Amniotic epithelial cell (primary cell): ENCODE measurements at regions not wholly inside any gene's neighbourhood (a gene's known extent, or its start where the extent isn't known, plus 50 kb on each side); places are given as distances from the start of the nearest gene placed in this dataset.
"Not testable (repeated sequence)": the region's sequence is repeated elsewhere in the genome, so short reads cannot be mapped to it uniquely, and the experiment has no call there.

Experiments used
- DNase-seq: peaks from one replicate; pipeline ENCODE4 v3.0.0-alpha.2; 2010; ENCODE audit warnings: low read depth

DNA sequence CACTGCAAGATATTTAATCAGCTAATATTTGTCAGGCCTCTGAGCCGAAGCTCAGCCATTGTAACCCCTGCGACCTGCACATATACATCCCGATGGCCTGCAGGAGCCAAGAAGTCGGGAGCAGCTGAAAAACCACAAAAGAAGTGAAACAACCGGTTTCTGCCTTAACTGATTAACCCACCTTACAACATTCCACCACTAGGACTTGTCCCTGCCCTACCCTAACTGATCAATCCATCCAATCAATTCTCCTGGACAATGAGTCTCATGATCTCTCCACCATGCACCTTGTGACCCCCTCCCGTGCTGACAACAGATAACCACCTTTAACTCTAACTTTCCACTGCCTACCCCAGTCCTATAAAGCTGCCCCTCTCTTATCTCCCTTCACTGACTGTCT, 945.4 kb upstream of the GYPC start:
- DNase-seq = no peak

- no peak for DNase-seq
These were observed 944.9 kb upstream of the GYPC start for GRCh38 chr2:125711075-125711474.

DNA sequence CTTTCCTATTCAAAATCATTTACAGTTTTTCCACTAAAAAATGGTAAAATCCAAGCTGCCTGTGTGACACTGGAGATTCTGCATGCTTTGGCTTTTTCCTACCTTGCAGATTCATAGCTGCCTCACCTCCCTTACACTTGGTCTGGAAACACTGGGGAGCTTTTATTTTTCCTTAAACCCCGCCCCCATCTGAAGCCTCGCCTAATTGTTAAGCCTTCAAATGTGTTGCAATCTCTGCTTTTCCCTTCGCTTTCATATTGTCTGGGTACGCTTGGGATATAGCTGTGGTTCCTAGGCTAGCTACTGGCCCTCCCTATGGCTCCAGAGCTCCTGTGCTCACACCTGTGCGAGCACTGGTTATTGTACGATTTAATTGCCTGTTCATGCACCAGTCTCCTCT, 942.4 kb upstream of the GYPC start:
- DNase-seq = no peak

- no peak for DNase-seq
These were observed 934.8 kb upstream of the GYPC start for GRCh38 chr2:125721072-125721721.

- no peak for DNase-seq
These were observed 925.0 kb upstream of the GYPC start for GRCh38 chr2:125730921-125731320.

GRCh38 chr2:125736306-125736705, 919.7 kb upstream of the GYPC start:
- DNase-seq = no peak

GRCh38 chr2:125745514-125745913, 910.4 kb upstream of the GYPC start:
- DNase-seq = no peak

GRCh38 chr2:125746321-125747164, 909.4 kb upstream of the GYPC start:
- no peak for DNase-seq

GRCh38 chr2:125747165-125747425, 908.9 kb upstream of the GYPC start:
- DNase-seq = no peak

DNA sequence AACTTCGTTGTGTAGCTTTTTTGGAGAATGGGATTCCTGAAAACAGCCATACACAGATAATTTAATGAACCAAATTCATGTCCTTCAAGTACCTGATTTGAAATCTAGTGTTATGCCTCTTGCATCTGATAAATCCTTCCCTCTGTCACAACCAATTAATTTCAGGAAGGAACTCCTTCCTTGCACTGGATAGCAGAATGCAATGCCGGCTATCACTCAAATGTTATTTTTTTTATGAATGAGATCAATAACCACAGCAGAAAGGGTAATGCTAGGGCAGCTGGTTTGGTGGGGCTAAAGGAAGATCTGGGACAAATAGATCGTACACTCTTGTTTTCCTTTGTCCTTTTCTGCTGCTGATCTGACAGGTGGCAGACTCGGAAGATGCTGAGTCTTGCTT, 899.5 kb upstream of the GYPC start:
- DNase-seq = no peak

- DNase-seq = no peak
These were observed 859.2 kb upstream of the GYPC start for GRCh38 chr2:125796784-125797183.

DNA sequence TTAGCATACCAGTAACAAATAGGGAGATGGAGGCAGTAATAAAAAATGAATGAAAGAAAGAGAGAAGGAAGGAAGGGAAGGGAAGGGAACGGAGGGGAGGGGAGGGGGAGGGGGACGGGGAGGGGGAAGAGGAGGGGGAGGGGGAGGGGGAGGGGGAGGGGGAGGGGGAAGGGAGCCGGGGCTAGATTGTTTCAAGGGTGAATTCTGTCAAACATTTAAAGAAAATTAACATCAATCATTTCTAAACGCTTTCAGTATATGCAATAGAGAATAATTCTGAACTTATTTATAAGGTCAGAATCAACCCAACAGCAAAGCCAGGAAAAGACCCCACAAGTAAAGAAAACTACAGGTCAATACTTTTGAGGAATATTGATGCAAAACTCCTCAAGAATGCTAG, 858.8 kb upstream of the GYPC start:
- DNase-seq = no peak

GRCh38 chr2:125822746-125823145, 833.2 kb upstream of the GYPC start:
- DNase-seq = no peak

DNA sequence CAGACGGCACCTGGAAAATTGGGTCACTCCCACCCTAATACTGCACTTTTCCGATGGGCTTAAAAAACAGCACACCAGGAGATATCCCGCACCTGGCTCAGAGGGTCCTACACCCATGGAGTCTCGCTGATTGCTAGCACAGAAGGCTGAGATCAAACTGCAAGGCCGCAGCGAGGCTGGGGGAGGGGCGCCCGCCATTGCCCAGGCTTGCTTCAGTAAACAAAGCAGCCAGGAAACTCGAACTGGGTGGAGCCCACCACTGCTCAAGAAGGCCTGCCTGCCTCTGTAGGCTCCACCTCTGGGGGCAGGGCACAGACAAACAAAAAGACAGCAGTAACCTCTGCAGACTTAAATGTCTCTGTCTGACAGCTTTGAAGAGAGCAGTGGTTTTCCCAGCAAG, 830.2 kb upstream of the GYPC start:
- DNase-seq = not testable (repeated sequence)

GRCh38 chr2:125837128-125837527, 818.8 kb upstream of the GYPC start:
- no peak for DNase-seq

GRCh38 chr2:125837611-125838010, 818.3 kb upstream of the GYPC start:
- no peak for DNase-seq

GRCh38 chr2:125839945-125840344, 816.0 kb upstream of the GYPC start:
- no peak for DNase-seq

DNA sequence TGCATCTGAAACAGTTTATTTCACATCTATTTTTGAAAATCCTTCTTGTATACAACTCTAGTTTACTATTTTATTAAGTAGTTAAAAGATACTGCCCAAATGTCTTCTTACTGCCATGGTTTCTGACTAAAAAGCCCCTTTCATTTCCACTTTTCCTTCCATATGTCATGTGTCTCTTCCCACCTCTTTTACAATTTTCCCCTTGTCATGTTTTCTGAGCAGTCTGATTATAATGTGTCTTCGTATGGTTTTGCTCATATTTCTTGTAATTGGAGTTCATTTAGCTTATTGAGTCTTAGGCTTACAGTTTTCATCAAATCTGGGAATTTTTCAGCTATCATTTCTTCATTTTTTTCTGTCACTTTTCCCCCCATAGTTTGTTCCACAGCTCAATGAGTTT, 813.9 kb upstream of the GYPC start:
- DNase-seq = no peak

- no peak for DNase-seq
These were observed 805.4 kb upstream of the GYPC start for GRCh38 chr2:125850541-125850940.

GRCh38 chr2:125852364-125852763, 803.6 kb upstream of the GYPC start:
- no peak for DNase-seq

GRCh38 chr2:125853626-125854025, 802.3 kb upstream of the GYPC start:
- DNase-seq = no peak

- DNase-seq = no peak
These were observed 800.8 kb upstream of the GYPC start for GRCh38 chr2:125855204-125855603.

- DNase-seq = no peak
These were observed 797.8 kb upstream of the GYPC start for GRCh38 chr2:125857971-125858794.
